ENCODE measurements at regions not wholly inside any gene's neighbourhood (a gene's known extent, or its start where the extent isn't known, plus 50 kb on each side); places are given as distances from the start of the nearest gene placed in this dataset.

GRCh38 chr6:126268092-126268491 is 71.8 kb upstream of the CENPW start:
- TF ChIP-seq POLR2AphosphoS5 (IDR thresholded peaks at IDR 0.05; ENCODE audit: borderline replicate concordance, low read depth, low read length) (no peak), EZH2 (IDR thresholded peaks at IDR 0.05) (no peak)
